A673 (cell line): ENCODE measurements at regions not wholly inside any gene's neighbourhood (a gene's known extent, or its start where the extent isn't known, plus 50 kb on each side); places are given as distances from the start of the nearest gene placed in this dataset.

Source experiments
- CTCF ChIP-seq: fragments of 300-800, 200-600 bp; sonication (generic); conservative IDR thresholded peaks from 2 replicates; pipeline ENCODE4 v1.5.1; 2017; ENCODE audit warnings: low read depth, mild to moderate bottlenecking, antibody characterized with exemption, low read length, moderate library complexity, mixed read lengths
- EZH2 ChIP-seq: fragments of 200-600 bp; sonication (generic); IDR thresholded peaks from 2 replicates; pipeline ENCODE4 v1.6.1; 2017; ENCODE audit warnings: borderline replicate concordance, low read depth, mild to moderate bottlenecking, mixed read lengths, antibody characterized with exemption, low read length; ENCODE audit not compliant: poor library complexity, severe bottlenecking

GRCh38 chr19:31511696-31512095 lies 162.5 kb upstream of the TSHZ3 start:
- TF ChIP-seq CTCF = no peak
- no peak for TF ChIP-seq EZH2
